GM21390 (cell line): ENCODE measurements at regions not wholly inside any gene's neighbourhood (a gene's known extent, or its start where the extent isn't known, plus 50 kb on each side); places are given as distances from the start of the nearest gene placed in this dataset.

Experiments used
- ATAC-seq: cut with Tn5 transposase; IDR thresholded peaks from one replicate; pipeline ENCODE4 v1.9.1; 2021; ENCODE audit not compliant: unreplicated experiment

- no peak for ATAC-seq
These were observed 202.2 kb upstream of the DCN start for GRCh38 chr12:91384806-91385205.

- ATAC-seq = no peak
These were observed 201.7 kb upstream of the DCN start for GRCh38 chr12:91384366-91384765.

GRCh38 chr12:91383099-91383498, 200.5 kb upstream of the DCN start:
- no peak for ATAC-seq

GRCh38 chr12:91382081-91382543, 199.5 kb upstream of the DCN start:
- peak; percentile 82 for ATAC-seq

GRCh38 chr12:91381309-91381804, 198.7 kb upstream of the DCN start:
- ATAC-seq = peak; percentile 76

GRCh38 chr12:91380631-91381030, 198.0 kb upstream of the DCN start:
- ATAC-seq = no peak

- ATAC-seq = no peak
These were observed 196.6 kb upstream of the DCN start for GRCh38 chr12:91379051-91379775.

- no peak for ATAC-seq
These were observed 194.8 kb upstream of the DCN start for GRCh38 chr12:91377436-91377835.

GRCh38 chr12:91373086-91373485, 190.5 kb upstream of the DCN start:
- no peak for ATAC-seq

- no peak for ATAC-seq
These were observed 187.7 kb upstream of the DCN start for GRCh38 chr12:91370086-91370868.

GRCh38 chr12:91368613-91369012, 186.0 kb upstream of the DCN start:
- ATAC-seq = no peak

- no peak for ATAC-seq
These were observed 184.7 kb upstream of the DCN start for GRCh38 chr12:91367234-91367849.

- ATAC-seq = no peak
These were observed 182.0 kb upstream of the DCN start for GRCh38 chr12:91364471-91365184.

GRCh38 chr12:91361864-91362263, 179.2 kb upstream of the DCN start:
- ATAC-seq = no peak

GRCh38 chr12:91357381-91357780, 174.8 kb upstream of the DCN start:
- ATAC-seq = no peak

GRCh38 chr12:91356405-91356804, 173.8 kb upstream of the DCN start:
- ATAC-seq = no peak

- peak; percentile 96 for ATAC-seq
These were observed 172.8 kb upstream of the DCN start for GRCh38 chr12:91355150-91356006.

- ATAC-seq = no peak
These were observed 170.6 kb upstream of the DCN start for GRCh38 chr12:91353266-91353665.

GRCh38 chr12:91349476-91349875, 166.9 kb upstream of the DCN start:
- no peak for ATAC-seq
